ENCODE measurements at regions not wholly inside any gene's neighbourhood (a gene's known extent, or its start where the extent isn't known, plus 50 kb on each side); places are given as distances from the start of the nearest gene placed in this dataset.

DNA sequence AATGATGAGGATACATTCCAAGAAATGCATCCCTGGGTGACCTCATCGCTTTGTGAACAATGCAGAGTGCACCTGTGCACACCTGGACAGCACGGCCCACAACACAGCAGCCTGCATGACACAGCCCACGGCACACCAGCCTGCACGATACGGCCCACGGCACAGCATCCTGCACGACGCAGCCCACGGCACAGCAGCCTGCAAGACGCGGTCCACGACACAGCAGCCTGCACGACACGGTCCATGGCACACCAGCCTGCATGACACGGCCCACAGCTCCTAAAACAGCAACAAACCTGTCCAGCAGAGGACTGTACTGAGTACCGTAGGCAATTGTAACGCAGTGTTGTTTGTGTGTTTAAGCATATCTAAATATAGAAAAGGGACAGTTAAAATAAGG lies 134.7 kb upstream of the PPP2R2D start:
- TF ChIP-seq JUN (IDR thresholded peaks at IDR 0.05; ENCODE audit: borderline replicate concordance, insufficient read depth, insufficient read length, low read depth) (no peak), EZH2 (IDR thresholded peaks at IDR 0.05; ENCODE audit: borderline replicate concordance, low read depth, low read length, severe bottlenecking) (no peak)
- TF ChIP-seq, protein P1, sequence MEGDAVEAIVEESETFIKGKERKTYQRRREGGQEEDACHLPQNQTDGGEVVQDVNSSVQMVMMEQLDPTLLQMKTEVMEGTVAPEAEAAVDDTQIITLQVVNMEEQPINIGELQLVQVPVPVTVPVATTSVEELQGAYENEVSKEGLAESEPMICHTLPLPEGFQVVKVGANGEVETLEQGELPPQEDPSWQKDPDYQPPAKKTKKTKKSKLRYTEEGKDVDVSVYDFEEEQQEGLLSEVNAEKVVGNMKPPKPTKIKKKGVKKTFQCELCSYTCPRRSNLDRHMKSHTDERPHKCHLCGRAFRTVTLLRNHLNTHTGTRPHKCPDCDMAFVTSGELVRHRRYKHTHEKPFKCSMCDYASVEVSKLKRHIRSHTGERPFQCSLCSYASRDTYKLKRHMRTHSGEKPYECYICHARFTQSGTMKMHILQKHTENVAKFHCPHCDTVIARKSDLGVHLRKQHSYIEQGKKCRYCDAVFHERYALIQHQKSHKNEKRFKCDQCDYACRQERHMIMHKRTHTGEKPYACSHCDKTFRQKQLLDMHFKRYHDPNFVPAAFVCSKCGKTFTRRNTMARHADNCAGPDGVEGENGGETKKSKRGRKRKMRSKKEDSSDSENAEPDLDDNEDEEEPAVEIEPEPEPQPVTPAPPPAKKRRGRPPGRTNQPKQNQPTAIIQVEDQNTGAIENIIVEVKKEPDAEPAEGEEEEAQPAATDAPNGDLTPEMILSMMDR (IDR thresholded peaks at IDR 0.05; ENCODE audit: extremely low read depth in 1 of 2, insufficient read depth in 1 of 2, low read depth in 1 of 2, low read length in 2 of 2), result no peak
